HEK293T (cell line): ENCODE measurements at regions not wholly inside any gene's neighbourhood (a gene's known extent, or its start where the extent isn't known, plus 50 kb on each side); places are given as distances from the start of the nearest gene placed in this dataset.

Source experiments
- ELF4 ChIP-seq: fragments of 450-650 bp; IDR thresholded peaks from 2 replicates; pipeline ENCODE4 v1.6.1; 2017; ENCODE audit warnings: antibody characterized with exemption
- FOXA1 ChIP-seq: fragments of 450-650 bp; IDR thresholded peaks from 2 replicates; pipeline ENCODE4 v1.6.1; 2016; ENCODE audit warnings: mild to moderate bottlenecking
- FOXK2 ChIP-seq: fragments of 450-650 bp; IDR thresholded peaks from 2 replicates; pipeline ENCODE4 v1.6.1; 2016; ENCODE audit warnings: mild to moderate bottlenecking
- L3MBTL2 ChIP-seq: fragments of 450-650 bp; conservative IDR thresholded peaks from 2 replicates; pipeline ENCODE4 v1.6.1; 2016; ENCODE audit warnings: mild to moderate bottlenecking
- NFRKB ChIP-seq: fragments of 450-650 bp; IDR thresholded peaks from 2 replicates; pipeline ENCODE4 v1.6.1; 2016; ENCODE audit warnings: mild to moderate bottlenecking, moderate library complexity
- SP1 ChIP-seq: fragments of 450-650 bp; IDR thresholded peaks from 2 replicates; pipeline ENCODE4 v1.6.1; 2017
- TF ChIP-seq, protein P1 (sequence below): fragments of 450-650 bp; IDR thresholded peaks from 2 replicates; pipeline ENCODE4 v1.6.1; 2016

DNA sequence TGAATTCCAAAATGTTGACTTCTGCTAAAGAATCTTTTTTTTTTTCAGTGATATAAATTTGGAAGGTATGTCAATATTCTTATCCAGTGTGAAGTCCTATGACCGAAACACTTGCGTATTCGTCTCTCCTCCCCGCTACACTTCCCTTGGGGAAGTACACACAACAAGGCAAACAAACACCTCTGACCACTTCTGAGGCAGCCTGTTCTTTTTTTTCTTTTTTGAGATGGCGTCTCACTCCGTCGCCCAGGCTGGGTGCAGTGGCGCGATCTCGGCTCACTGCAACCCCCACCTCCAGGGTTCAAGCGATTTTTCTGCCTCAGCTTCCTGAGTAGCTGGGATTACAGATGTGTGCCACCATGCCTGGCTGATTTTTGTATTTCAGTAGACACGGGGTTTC, 78.1 kb upstream of the DHRSX start:
- no peak for TF ChIP-seq NFRKB
- TF ChIP-seq, protein P1, sequence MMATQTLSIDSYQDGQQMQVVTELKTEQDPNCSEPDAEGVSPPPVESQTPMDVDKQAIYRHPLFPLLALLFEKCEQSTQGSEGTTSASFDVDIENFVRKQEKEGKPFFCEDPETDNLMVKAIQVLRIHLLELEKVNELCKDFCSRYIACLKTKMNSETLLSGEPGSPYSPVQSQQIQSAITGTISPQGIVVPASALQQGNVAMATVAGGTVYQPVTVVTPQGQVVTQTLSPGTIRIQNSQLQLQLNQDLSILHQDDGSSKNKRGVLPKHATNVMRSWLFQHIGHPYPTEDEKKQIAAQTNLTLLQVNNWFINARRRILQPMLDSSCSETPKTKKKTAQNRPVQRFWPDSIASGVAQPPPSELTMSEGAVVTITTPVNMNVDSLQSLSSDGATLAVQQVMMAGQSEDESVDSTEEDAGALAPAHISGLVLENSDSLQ: no peak
- TF ChIP-seq L3MBTL2: no peak
- TF ChIP-seq FOXK2: no peak
- no peak for TF ChIP-seq ELF4
- TF ChIP-seq SP1: no peak
- TF ChIP-seq FOXA1: no peak
